ENCODE measurements at regions not wholly inside any gene's neighbourhood (a gene's known extent, or its start where the extent isn't known, plus 50 kb on each side); places are given as distances from the start of the nearest gene placed in this dataset.

DNA sequence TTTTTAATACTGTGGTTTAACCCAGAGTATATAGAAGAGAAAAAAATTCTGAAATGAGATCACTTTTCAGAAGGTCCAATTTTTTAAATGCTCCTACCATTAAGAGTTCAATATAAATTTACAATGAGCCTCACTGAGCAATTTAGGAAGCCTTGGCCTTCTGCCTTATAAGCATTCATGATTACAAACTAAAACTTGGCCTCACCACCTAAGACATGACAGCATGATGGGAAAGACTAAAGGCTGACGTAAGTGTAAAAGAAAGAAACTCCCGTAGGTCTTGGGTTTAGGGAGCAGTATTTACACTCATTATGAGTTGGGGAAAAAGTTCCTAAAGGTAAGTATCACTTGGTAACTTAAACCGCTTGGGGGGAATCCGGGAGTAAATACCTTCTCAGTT, 70.7 kb upstream of the ESRRG start:
- TF ChIP-seq, protein P1, sequence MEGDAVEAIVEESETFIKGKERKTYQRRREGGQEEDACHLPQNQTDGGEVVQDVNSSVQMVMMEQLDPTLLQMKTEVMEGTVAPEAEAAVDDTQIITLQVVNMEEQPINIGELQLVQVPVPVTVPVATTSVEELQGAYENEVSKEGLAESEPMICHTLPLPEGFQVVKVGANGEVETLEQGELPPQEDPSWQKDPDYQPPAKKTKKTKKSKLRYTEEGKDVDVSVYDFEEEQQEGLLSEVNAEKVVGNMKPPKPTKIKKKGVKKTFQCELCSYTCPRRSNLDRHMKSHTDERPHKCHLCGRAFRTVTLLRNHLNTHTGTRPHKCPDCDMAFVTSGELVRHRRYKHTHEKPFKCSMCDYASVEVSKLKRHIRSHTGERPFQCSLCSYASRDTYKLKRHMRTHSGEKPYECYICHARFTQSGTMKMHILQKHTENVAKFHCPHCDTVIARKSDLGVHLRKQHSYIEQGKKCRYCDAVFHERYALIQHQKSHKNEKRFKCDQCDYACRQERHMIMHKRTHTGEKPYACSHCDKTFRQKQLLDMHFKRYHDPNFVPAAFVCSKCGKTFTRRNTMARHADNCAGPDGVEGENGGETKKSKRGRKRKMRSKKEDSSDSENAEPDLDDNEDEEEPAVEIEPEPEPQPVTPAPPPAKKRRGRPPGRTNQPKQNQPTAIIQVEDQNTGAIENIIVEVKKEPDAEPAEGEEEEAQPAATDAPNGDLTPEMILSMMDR (conservative IDR thresholded peaks at IDR 0.05 in 1 of 2, IDR thresholded peaks at IDR 0.05 in 1 of 2; ENCODE audit: low read depth in 1 of 2, low read length in 2 of 2): no peak
- TF ChIP-seq EZH2 (IDR thresholded peaks at IDR 0.05; ENCODE audit: low read length, missing control alignments): no peak

Data from fibroblast of lung (primary cell).